PC-3 (cell line): ENCODE measurements at regions not wholly inside any gene's neighbourhood (a gene's known extent, or its start where the extent isn't known, plus 50 kb on each side); places are given as distances from the start of the nearest gene placed in this dataset.

Experiments
- EZH2phosphoT487 ChIP-seq: fragments of 300-600 bp; sonication (generic); IDR thresholded peaks from 2 replicates; pipeline ENCODE4 v1.6.1; 2018; ENCODE audit warnings: mild to moderate bottlenecking, antibody characterized with exemption, low read length, borderline replicate concordance
- TF ChIP-seq, protein P1 (sequence below): fragments of 300-600 bp; sonication (generic); conservative IDR thresholded peaks from 2 replicates; pipeline ENCODE4 v1.5.1; 2017; ENCODE audit warnings: antibody characterized with exemption, low read depth, mild to moderate bottlenecking, low read length

- TF ChIP-seq, protein P1, sequence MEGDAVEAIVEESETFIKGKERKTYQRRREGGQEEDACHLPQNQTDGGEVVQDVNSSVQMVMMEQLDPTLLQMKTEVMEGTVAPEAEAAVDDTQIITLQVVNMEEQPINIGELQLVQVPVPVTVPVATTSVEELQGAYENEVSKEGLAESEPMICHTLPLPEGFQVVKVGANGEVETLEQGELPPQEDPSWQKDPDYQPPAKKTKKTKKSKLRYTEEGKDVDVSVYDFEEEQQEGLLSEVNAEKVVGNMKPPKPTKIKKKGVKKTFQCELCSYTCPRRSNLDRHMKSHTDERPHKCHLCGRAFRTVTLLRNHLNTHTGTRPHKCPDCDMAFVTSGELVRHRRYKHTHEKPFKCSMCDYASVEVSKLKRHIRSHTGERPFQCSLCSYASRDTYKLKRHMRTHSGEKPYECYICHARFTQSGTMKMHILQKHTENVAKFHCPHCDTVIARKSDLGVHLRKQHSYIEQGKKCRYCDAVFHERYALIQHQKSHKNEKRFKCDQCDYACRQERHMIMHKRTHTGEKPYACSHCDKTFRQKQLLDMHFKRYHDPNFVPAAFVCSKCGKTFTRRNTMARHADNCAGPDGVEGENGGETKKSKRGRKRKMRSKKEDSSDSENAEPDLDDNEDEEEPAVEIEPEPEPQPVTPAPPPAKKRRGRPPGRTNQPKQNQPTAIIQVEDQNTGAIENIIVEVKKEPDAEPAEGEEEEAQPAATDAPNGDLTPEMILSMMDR: no peak
- no peak for TF ChIP-seq EZH2phosphoT487
Observed at GRCh38 chr1:163821679-163822078, 499.9 kb downstream of the NUF2 start.
